ENCODE measurements at regions not wholly inside any gene's neighbourhood (a gene's known extent, or its start where the extent isn't known, plus 50 kb on each side); places are given as distances from the start of the nearest gene placed in this dataset.

DNA sequence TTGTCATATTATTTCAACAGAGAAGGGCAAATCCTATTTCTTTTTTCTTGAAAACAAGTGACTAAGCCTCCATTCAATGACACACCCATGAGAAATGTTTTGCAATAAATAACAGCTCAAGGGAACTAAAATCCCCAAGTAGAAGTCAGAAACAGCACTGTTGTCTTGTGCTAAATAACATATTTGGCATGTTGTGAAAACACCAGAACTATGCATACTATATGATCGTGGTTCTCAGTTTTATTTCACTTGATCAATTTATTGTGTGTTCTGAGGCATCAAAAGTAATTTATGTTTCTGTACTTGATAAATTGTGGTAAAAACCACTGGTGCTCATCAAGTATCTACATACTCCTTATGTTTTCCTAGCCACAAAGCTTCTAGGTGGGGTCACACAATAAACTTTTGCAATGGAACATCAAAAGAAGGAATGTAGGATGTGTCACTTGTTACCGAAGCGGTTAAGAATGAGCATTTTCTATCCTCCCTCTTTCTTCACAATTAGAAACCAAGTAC is 691.7 kb upstream of the CBLB start:
- TF ChIP-seq, protein P1, sequence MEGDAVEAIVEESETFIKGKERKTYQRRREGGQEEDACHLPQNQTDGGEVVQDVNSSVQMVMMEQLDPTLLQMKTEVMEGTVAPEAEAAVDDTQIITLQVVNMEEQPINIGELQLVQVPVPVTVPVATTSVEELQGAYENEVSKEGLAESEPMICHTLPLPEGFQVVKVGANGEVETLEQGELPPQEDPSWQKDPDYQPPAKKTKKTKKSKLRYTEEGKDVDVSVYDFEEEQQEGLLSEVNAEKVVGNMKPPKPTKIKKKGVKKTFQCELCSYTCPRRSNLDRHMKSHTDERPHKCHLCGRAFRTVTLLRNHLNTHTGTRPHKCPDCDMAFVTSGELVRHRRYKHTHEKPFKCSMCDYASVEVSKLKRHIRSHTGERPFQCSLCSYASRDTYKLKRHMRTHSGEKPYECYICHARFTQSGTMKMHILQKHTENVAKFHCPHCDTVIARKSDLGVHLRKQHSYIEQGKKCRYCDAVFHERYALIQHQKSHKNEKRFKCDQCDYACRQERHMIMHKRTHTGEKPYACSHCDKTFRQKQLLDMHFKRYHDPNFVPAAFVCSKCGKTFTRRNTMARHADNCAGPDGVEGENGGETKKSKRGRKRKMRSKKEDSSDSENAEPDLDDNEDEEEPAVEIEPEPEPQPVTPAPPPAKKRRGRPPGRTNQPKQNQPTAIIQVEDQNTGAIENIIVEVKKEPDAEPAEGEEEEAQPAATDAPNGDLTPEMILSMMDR (IDR thresholded peaks at IDR 0.05; ENCODE audit: borderline replicate concordance, extremely low read depth, low read length, poor library complexity, severe bottlenecking): no peak
- TF ChIP-seq EZH2 (IDR thresholded peaks at IDR 0.05; ENCODE audit: borderline replicate concordance, low read depth, low read length, severe bottlenecking): no peak
